Peyer's patch (tissue), 4 donors: ENCODE measurements at regions not wholly inside any gene's neighbourhood (a gene's known extent, or its start where the extent isn't known, plus 50 kb on each side); places are given as distances from the start of the nearest gene placed in this dataset.

Experiments used
- CTCF ChIP-seq, 6 experiments: fragments of 450-650 bp in 4 of 6; fragments of 200-600 bp in 2 of 6; sonication (generic) in 1 of 6; IDR thresholded peaks; one replicate each; pipeline ENCODE4 v1.5.1; 2017 to 2019; ENCODE audit warnings: antibody characterized with exemption in 6 of 6, mild to moderate bottlenecking in 3 of 6, moderate library complexity in 1 of 6
- POLR2A ChIP-seq, 2 donors: fragments of 450-650 bp; IDR thresholded peaks; one replicate each; pipeline ENCODE4 v1.5.1; 2017; ENCODE audit warnings: antibody characterized with exemption in 2 of 2, mild to moderate bottlenecking in 2 of 2, moderate library complexity in 2 of 2

- TF ChIP-seq CTCF (IDR thresholded peaks at IDR 0.05) (no peak), POLR2A (IDR thresholded peaks at IDR 0.05) (no peak)
These were observed 248.7 kb upstream of the ATP5MC3 start for GRCh38 chr2:175430236-175430635.
